ENCODE measurements at regions not wholly inside any gene's neighbourhood (a gene's known extent, or its start where the extent isn't known, plus 50 kb on each side); places are given as distances from the start of the nearest gene placed in this dataset.

DNA sequence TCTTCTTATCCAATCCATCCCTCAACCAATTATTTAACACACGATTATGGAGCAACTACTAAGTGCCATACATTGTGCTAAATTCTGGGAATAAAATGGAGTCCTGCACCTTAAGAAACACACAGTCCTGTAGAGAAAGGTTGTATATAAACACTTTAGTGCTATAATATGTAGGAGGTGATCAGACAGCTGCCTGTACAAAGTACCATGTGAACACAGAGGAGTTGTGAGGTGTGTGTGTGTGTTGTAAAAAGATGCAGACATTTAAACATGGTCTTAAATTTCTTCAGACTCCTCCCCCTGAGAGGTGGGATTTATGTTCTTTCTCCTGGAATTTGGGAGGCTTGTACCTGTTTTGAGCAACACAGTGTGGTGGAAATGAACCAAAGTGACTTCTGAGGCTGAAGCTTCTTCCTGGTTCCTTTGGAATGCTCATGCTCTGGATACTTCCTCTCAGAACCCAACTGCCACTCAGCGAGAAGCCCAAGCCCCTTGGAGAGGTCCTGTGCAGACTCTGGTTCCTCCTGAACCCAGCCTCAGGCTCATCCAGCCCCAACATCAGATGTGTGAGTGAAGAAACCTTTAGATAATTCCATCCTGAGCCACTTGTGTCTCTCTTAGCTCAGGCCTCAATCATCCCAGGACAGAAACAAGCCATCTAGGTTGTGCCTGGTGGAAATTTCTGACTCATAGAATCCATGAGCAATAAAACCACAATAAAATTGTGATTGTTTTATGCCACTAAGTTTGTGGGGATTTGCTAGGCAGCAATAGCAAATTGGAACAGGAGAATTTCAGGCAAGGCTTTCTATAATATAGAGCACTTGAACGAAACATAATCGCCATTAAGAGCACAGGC lies 161.2 kb upstream of the FAM3C start:
- ATAC-seq (ENCODE audit: low FRiP score), result no peak
- Histone ChIP-seq H3K27ac (ENCODE audit: low read depth in 1 of 2, low read length in 2 of 2) (no peak overlapping the region), H3K27me3 (ENCODE audit: control insufficient read depth in 1 of 2, insufficient read depth in 2 of 2, low read length in 1 of 2) (no peaks in the 10 kb centered on the region), H3K4me1 (ENCODE audit: control insufficient read depth in 1 of 2, insufficient read depth in 2 of 2, low read length in 2 of 2) (no peaks in the 10 kb centered on the region), H3K9me3 (ENCODE audit: control insufficient read depth, low read length) (no peaks in the 10 kb centered on the region), H3K4me3 (ENCODE audit: low read length in 2 of 2) (no peak overlapping the region), H3K36me3 (ENCODE audit: control insufficient read depth in 1 of 2, insufficient read depth in 2 of 2, low read length in 1 of 2) (no peaks in the 10 kb centered on the region)
- no peak for DNase-seq
- WGBS, 2 donors, result 93 to 94% methylated on average over 4 of the region's 4 CpGs
- intact Hi-C loops (cut with DNase I), result no loop called here

DNA sequence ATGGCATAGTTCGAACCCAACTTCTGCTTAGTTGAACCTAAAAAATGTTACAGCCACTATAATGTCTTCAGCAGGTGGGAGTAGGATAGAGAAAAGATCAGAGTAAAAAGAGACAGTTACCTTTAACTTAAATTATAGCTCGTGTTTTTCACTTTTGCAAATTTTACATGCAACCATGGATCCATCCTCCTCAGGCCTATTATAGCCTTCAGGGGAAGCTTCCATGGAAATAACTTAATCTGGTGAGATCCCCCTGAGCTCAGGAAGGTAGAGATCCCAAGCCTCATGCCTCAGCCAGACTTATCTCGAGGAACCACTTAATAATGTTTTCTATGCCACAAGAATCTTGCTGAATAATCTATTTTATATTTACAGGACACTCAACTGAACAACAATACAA lies 159.4 kb upstream of the FAM3C start:
- H3K9me3 ChIP-seq (ENCODE audit: control insufficient read depth, low read length), result no peaks in the 10 kb centered on the region
- H3K27ac ChIP-seq (ENCODE audit: low read depth in 1 of 2, low read length in 2 of 2), result no peak overlapping the region
- H3K4me3 ChIP-seq (ENCODE audit: low read length in 2 of 2), result no peak overlapping the region
- ATAC-seq (ENCODE audit: low FRiP score) (no peak), DNase-seq (no peak)
- 90 to 94% methylated on average over 3 of the region's 3 CpGs for WGBS, 2 donors
- intact Hi-C loops (cut with DNase I), result no loop called here
- H3K27me3 ChIP-seq (ENCODE audit: control insufficient read depth in 1 of 2, insufficient read depth in 2 of 2, low read length in 1 of 2), result no peaks in the 10 kb centered on the region
- H3K4me1 ChIP-seq (ENCODE audit: control insufficient read depth in 1 of 2, insufficient read depth in 2 of 2, low read length in 2 of 2), result no peaks in the 10 kb centered on the region
- no peaks in the 10 kb centered on the region for H3K36me3 ChIP-seq (ENCODE audit: control insufficient read depth in 1 of 2, insufficient read depth in 2 of 2, low read length in 1 of 2)

DNA sequence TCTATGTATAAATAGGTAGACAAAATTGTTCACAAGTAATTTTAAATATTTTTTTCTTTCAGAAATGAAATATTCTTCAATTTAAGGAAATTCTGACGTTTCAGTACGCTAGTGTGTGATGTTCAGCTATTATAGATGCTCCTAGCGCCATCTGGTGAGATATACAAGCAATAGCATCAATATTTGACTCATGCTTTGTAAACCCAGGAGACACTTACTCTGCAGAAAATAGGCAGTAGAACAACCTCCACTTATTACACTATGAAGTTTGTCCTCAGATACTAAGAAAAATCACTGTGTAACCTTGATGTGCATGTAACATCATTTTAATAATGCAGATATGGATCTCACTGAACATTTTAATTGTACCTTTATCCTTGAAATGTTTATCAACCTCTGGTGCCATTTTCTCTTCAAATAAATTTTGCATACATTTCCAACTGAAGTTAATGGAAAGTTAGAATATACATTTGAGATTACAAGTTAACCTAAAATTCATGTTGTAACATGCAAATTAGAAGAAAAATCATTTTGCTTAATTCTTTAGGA lies 151.5 kb upstream of the FAM3C start:
- no peak for DNase-seq
- intact Hi-C loops (cut with DNase I), result loop anchor here (1.0 to 2.0 kb wide), 2 partner anchors 179 to 181 kb away; no protein-coding TSS in a partner anchor
- no peak for ATAC-seq (ENCODE audit: low FRiP score)

DNA sequence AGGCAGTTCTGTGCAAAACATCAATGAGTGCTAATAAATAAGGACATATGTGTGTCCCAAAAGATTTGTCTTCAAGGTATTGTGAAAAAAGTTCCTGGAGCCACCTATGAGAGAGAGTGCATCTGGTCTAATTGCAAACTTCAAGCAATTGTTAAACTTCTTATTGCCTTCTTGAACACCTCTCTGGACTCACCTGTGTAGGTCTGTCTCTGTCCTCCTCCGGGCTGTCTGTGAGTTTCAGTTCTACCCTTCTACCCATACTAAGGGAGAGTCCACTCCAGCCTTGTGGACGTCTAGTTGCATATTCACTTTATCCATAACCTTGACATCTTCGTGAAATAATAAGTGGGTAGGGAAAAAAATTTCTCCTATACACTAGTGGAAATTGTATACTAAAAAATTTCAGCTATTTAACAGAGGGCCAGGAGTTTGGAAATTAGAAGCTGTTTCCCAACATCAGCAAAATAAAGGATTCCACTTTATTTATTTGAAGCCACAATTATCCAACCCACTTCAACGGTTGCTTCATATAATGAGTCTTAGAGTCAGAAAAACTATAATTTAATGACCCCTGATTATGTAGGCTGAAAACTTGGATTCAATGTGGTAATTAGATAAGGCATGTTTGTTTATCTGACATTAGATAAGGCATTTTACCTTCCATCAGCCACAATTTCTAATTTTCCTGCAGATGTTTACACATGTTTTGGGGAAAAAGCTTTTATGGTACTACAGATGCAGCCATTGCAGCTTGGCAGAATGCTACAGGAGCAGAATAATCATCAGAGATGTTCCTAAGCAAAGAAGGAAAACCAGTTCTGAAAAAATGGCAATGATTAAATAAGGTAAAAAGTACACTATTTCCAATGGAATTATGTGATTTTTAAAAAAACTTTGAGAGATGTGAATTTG lies 150.8 kb upstream of the FAM3C start:
- no peak overlapping the region for H3K27ac ChIP-seq (ENCODE audit: low read depth in 1 of 2, low read length in 2 of 2)
- intact Hi-C loops (cut with DNase I), result loop anchor here (1.0 to 2.0 kb wide), 2 partner anchors 178 to 181 kb away; no protein-coding TSS in a partner anchor
- H3K4me1 ChIP-seq (ENCODE audit: control insufficient read depth in 1 of 2, insufficient read depth in 2 of 2, low read length in 2 of 2), result no peaks in the 10 kb centered on the region
- H3K36me3 ChIP-seq (ENCODE audit: control insufficient read depth in 1 of 2, insufficient read depth in 2 of 2, low read length in 1 of 2), result no peaks in the 10 kb centered on the region
- no peak for ATAC-seq (ENCODE audit: low FRiP score)
- DNase-seq, result no peak
- WGBS, 2 donors, result 81 to 83% methylated on average over 4 of the region's 4 CpGs
- no peaks in the 10 kb centered on the region for H3K9me3 ChIP-seq (ENCODE audit: control insufficient read depth, low read length)
- H3K27me3 ChIP-seq (ENCODE audit: control insufficient read depth in 1 of 2, insufficient read depth in 2 of 2, low read length in 1 of 2), result no peaks in the 10 kb centered on the region
- H3K4me3 ChIP-seq (ENCODE audit: low read length in 2 of 2), result no peak overlapping the region

More for the DNA sequence above, 151.5 kb upstream of the FAM3C start:
- H3K27me3 ChIP-seq (ENCODE audit: control insufficient read depth in 1 of 2, insufficient read depth in 2 of 2, low read length in 1 of 2), result no peaks in the 10 kb centered on the region
- no peak overlapping the region for H3K27ac ChIP-seq (ENCODE audit: low read depth in 1 of 2, low read length in 2 of 2)
- no peaks in the 10 kb centered on the region for H3K4me1 ChIP-seq (ENCODE audit: control insufficient read depth in 1 of 2, insufficient read depth in 2 of 2, low read length in 2 of 2)
- H3K9me3 ChIP-seq (ENCODE audit: control insufficient read depth, low read length), result no peaks in the 10 kb centered on the region
- no peak overlapping the region for H3K4me3 ChIP-seq (ENCODE audit: low read length in 2 of 2)
- 0% methylated on average over 3 of the region's 3 CpGs for WGBS, 2 donors
- no peaks in the 10 kb centered on the region for H3K36me3 ChIP-seq (ENCODE audit: control insufficient read depth in 1 of 2, insufficient read depth in 2 of 2, low read length in 1 of 2)

DNA sequence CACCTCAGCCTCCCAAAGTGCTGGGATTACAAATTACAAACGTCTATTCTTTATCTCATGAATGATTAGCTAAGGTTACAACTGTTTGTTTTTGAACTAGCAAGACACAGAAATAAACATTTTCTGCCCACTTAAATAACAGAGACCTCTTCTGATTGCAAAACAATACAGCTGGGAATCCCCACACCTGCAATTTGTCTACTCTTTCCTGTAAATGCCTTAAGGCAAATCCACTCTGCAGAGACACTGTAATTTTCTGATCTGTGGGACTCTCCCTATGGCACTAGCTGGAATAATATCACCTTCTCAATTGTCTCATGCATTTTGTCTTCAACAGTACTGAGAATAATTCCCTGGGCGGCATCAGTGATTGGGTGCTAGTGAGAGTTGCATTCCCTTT lies 149.3 kb upstream of the FAM3C start:
- Histone ChIP-seq H3K9me3 (ENCODE audit: control insufficient read depth, low read length) (no peaks in the 10 kb centered on the region), H3K4me1 (ENCODE audit: control insufficient read depth in 1 of 2, insufficient read depth in 2 of 2, low read length in 2 of 2) (no peaks in the 10 kb centered on the region), H3K36me3 (ENCODE audit: control insufficient read depth in 1 of 2, insufficient read depth in 2 of 2, low read length in 1 of 2) (no peaks in the 10 kb centered on the region), H3K27ac (ENCODE audit: low read depth in 1 of 2, low read length in 2 of 2) (no peak overlapping the region), H3K4me3 (ENCODE audit: low read length in 2 of 2) (no peak overlapping the region), H3K27me3 (ENCODE audit: control insufficient read depth in 1 of 2, insufficient read depth in 2 of 2, low read length in 1 of 2) (no peaks in the 10 kb centered on the region)
- WGBS, 2 donors, result 83% methylated on average over 2 of the region's 2 CpGs
- intact Hi-C loops (cut with DNase I), result no loop called here
- DNase-seq (no peak), ATAC-seq (ENCODE audit: low FRiP score) (no peak)

DNA sequence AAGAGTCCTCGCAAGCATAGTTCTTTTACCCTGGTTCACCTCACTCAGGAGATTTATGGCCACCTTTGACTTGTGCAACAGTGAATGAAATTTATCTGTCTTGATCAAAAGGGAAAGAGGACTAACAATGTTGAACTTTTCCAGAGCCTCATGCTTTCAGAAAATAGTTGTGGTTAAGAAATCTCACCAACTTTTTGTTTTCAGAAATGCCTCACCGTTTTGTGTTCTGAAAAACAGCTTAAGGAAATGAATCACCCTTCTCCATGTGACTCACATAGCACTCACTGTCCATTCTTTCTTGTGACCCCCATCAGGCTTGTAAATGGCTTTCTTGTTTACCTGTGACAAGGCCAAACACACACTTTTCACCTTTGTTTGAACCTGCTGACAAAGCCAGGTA lies 148.6 kb upstream of the FAM3C start:
- ATAC-seq (ENCODE audit: low FRiP score), result no peak
- intact Hi-C loops (cut with DNase I), result no loop called here

DNA sequence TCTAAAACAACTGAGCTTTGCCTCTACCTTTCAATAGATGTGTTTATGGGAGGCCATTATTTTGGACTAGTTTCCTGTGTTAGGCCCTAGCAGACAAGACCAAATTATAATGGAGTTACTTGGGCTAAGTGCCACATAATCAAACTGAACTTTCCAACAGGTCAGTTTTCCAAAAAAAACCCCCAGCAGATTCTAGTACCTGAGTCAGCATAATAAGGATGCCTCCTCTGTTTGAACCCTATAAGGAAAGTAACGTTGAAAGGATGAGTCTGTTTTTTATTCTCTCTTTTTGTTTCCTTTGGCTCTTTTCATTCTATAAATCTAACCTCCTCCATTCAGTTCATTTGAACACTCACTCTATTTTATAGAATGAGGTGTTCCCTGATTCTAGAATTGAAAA lies 148.1 kb upstream of the FAM3C start:
- DNase-seq, result no peak
- no peak for ATAC-seq (ENCODE audit: low FRiP score)
- H3K4me3 ChIP-seq (ENCODE audit: low read length in 2 of 2), result no peak overlapping the region
- H3K36me3 ChIP-seq (ENCODE audit: control insufficient read depth in 1 of 2, insufficient read depth in 2 of 2, low read length in 1 of 2), result no peaks in the 10 kb centered on the region
- H3K9me3 ChIP-seq (ENCODE audit: control insufficient read depth, low read length), result no peaks in the 10 kb centered on the region
- intact Hi-C loops (cut with DNase I), result no loop called here
- 52 to 57% methylated on average over 1 of the region's 1 CpG for WGBS, 2 donors
- H3K4me1 ChIP-seq (ENCODE audit: control insufficient read depth in 1 of 2, insufficient read depth in 2 of 2, low read length in 2 of 2), result no peaks in the 10 kb centered on the region
- H3K27me3 ChIP-seq (ENCODE audit: control insufficient read depth in 1 of 2, insufficient read depth in 2 of 2, low read length in 1 of 2), result no peaks in the 10 kb centered on the region
- no peak overlapping the region for H3K27ac ChIP-seq (ENCODE audit: low read depth in 1 of 2, low read length in 2 of 2)

More for the DNA sequence above, 148.6 kb upstream of the FAM3C start:
- no peak overlapping the region for H3K27ac ChIP-seq (ENCODE audit: low read depth in 1 of 2, low read length in 2 of 2)
- H3K9me3 ChIP-seq (ENCODE audit: control insufficient read depth, low read length), result no peaks in the 10 kb centered on the region
- H3K36me3 ChIP-seq (ENCODE audit: control insufficient read depth in 1 of 2, insufficient read depth in 2 of 2, low read length in 1 of 2), result no peaks in the 10 kb centered on the region
- H3K4me1 ChIP-seq (ENCODE audit: control insufficient read depth in 1 of 2, insufficient read depth in 2 of 2, low read length in 2 of 2), result no peaks in the 10 kb centered on the region
- H3K4me3 ChIP-seq (ENCODE audit: low read length in 2 of 2), result no peak overlapping the region
- no peaks in the 10 kb centered on the region for H3K27me3 ChIP-seq (ENCODE audit: control insufficient read depth in 1 of 2, insufficient read depth in 2 of 2, low read length in 1 of 2)
- WGBS, 2 donors, result 54% methylated on average over 2 of the region's 2 CpGs
- DNase-seq, result no peak

DNA sequence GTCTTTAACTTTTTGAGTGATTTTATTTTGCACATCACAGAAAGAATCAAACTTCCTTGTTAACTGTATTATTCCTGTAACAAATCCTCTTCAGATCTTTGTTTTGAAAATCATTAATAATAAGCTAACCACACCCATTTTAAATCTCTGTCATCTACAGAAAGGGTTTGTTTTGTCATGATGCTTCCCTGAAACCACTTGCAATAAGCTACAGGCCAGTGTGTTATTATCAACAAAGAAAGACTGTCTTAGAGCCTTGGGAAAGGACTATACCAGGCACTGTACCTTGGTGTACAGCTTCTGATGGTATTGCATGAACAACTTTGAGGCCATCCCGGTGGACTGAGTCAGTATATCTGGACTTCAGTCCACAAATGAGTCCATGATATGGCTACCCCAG lies 145.3 kb upstream of the FAM3C start:
- ATAC-seq (ENCODE audit: low FRiP score), result no peak
- intact Hi-C loops (cut with DNase I), result no loop called here
- H3K36me3 ChIP-seq (ENCODE audit: control insufficient read depth in 1 of 2, insufficient read depth in 2 of 2, low read length in 1 of 2), result no peaks in the 10 kb centered on the region

More for the DNA sequence above, 145.3 kb upstream of the FAM3C start:
- Histone ChIP-seq H3K27me3 (ENCODE audit: control insufficient read depth in 1 of 2, insufficient read depth in 2 of 2, low read length in 1 of 2) (no peaks in the 10 kb centered on the region), H3K4me3 (ENCODE audit: low read length in 2 of 2) (no peak overlapping the region), H3K4me1 (ENCODE audit: control insufficient read depth in 1 of 2, insufficient read depth in 2 of 2, low read length in 2 of 2) (no peaks in the 10 kb centered on the region), H3K27ac (ENCODE audit: low read depth in 1 of 2, low read length in 2 of 2) (no peak overlapping the region), H3K9me3 (ENCODE audit: control insufficient read depth, low read length) (no peaks in the 10 kb centered on the region)
- 92 to 95% methylated on average over 1 of the region's 1 CpG for WGBS, 2 donors
- DNase-seq, result no peak

Data from aorta (tissue), 5 donors.